Cardiac muscle cell (in vitro differentiated cells and primary cell): ENCODE measurements at regions not wholly inside any gene's neighbourhood (a gene's known extent, or its start where the extent isn't known, plus 50 kb on each side); places are given as distances from the start of the nearest gene placed in this dataset.

Source experiments
- DNase-seq, 2 donors: peaks; one replicate each; pipeline versions ENCODE4 v3.0.0 to v3.0.0-alpha.2; 2010 to 2017; ENCODE audit warnings: low read depth in 1 of 2, low spot score in 1 of 2
- H3K27ac ChIP-seq: fragments of 200-600 bp; sonication (generic); 2 replicates; pipeline ENCODE4 v1.5.1; 2016
- H3K27me3 ChIP-seq: fragments of 200-600 bp; sonication (generic); 2 replicates; pipeline ENCODE4 v1.6.0; 2016; ENCODE audit warnings: control low read depth
- H3K36me3 ChIP-seq: fragments of 200-600 bp; sonication (generic); 2 replicates; pipeline ENCODE4 v1.5.1; 2016; ENCODE audit warnings: control low read depth
- H3K4me1 ChIP-seq: fragments of 200-600 bp; sonication (generic); 2 replicates; pipeline ENCODE4 v1.8.1; 2017; ENCODE audit warnings: low read depth, mild to moderate bottlenecking, mixed run types
- H3K4me3 ChIP-seq: fragments of 200-600 bp; sonication (generic); 2 replicates; pipeline ENCODE4 v1.5.1; 2016; ENCODE audit warnings: mild to moderate bottlenecking
- H3K9me3 ChIP-seq: fragments of 200-600 bp; sonication (generic); 2 replicates; pipeline ENCODE4 v1.5.1; 2017; ENCODE audit warnings: low read depth, mild to moderate bottlenecking, control low read depth
- TF ChIP-seq, protein P1 (sequence below): IDR thresholded peaks from 2 replicates; pipeline ENCODE4 v1.5.1; 2012; ENCODE audit warnings: low read depth, mild to moderate bottlenecking, low read length

DNA sequence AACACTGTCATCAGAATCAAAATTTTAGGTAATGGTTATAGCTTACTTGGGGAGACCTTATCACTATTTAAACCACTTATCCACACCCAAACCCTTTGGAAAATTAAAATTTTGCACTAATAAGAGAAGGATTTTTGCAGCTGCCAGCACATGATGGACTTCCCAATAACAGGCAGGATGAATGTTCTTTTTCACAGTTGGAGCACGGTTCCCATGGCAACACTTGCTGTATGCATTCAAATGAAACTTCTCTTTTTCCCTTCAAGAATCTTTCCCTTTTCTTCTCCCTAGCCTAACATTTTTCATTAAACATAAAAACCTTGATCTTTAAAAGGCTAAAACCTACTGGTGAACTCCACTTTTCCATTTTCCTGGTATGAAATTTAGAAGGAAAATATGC is 768.2 kb downstream of the KCTD8 start:
- no peaks in the 10 kb centered on the region for H3K27me3 ChIP-seq
- H3K36me3 ChIP-seq = no peaks in the 10 kb centered on the region
- no peak overlapping the region for H3K4me3 ChIP-seq
- TF ChIP-seq, protein P1, sequence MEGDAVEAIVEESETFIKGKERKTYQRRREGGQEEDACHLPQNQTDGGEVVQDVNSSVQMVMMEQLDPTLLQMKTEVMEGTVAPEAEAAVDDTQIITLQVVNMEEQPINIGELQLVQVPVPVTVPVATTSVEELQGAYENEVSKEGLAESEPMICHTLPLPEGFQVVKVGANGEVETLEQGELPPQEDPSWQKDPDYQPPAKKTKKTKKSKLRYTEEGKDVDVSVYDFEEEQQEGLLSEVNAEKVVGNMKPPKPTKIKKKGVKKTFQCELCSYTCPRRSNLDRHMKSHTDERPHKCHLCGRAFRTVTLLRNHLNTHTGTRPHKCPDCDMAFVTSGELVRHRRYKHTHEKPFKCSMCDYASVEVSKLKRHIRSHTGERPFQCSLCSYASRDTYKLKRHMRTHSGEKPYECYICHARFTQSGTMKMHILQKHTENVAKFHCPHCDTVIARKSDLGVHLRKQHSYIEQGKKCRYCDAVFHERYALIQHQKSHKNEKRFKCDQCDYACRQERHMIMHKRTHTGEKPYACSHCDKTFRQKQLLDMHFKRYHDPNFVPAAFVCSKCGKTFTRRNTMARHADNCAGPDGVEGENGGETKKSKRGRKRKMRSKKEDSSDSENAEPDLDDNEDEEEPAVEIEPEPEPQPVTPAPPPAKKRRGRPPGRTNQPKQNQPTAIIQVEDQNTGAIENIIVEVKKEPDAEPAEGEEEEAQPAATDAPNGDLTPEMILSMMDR = no peak
- no peak for DNase-seq
- no peak overlapping the region for H3K27ac ChIP-seq
- H3K4me1 ChIP-seq = no peaks in the 10 kb centered on the region
- no peaks in the 10 kb centered on the region for H3K9me3 ChIP-seq

GRCh38 chr4:43682551-43682950 is 766.1 kb downstream of the KCTD8 start:
- Histone ChIP-seq H3K36me3 (no peaks in the 10 kb centered on the region), H3K9me3 (no peaks in the 10 kb centered on the region), H3K4me1 (no peaks in the 10 kb centered on the region), H3K4me3 (no peak overlapping the region), H3K27me3 (no peaks in the 10 kb centered on the region), H3K27ac (no peak overlapping the region)
- TF ChIP-seq, protein P1 = no peak
- DNase-seq = no peak

DNA sequence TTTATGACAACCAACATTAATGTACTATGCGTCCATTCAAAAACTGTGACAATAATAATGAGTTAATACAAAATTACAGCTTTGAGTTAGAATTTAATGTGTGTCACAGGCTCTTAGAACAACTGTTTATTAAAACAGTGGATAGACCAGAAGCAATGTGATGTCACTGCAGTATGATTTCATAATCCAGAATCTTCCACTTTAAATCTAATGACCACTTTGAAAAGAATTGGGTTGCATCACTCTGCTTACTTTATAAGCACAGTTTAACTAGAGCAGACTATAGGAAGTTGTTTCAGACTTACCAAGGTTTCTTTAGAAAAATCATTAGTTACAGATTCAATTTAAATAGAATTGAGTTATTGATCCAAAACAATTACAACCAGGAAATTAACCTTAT is 758.5 kb downstream of the KCTD8 start:
- TF ChIP-seq, protein P1 = no peak
- Histone ChIP-seq H3K27ac (no peak overlapping the region), H3K9me3 (no peaks in the 10 kb centered on the region), H3K4me1 (no peaks in the 10 kb centered on the region), H3K27me3 (no peaks in the 10 kb centered on the region), H3K4me3 (no peak overlapping the region), H3K36me3 (no peaks in the 10 kb centered on the region)
- DNase-seq = no peak

DNA sequence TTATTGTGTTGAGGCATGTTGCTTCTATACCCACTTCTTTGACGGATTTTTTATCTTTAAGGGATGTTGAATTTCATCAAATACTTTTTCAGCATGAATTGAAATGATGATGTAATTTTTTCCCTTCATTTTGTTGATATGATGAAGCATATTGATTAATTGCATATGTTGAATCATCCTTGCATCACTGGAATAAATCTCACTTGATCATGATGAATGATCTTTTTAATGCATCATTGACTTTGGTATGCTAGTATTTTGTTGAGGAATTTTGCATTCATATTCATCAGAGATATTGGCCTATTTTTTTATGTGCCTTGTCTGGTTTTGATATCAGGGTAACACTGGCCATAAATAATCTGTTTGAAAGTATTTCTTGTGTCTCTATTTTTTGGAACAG is 754.7 kb downstream of the KCTD8 start:
- no peaks in the 10 kb centered on the region for H3K9me3 ChIP-seq
- no peaks in the 10 kb centered on the region for H3K4me1 ChIP-seq
- DNase-seq = no peak
- H3K27me3 ChIP-seq = no peaks in the 10 kb centered on the region
- H3K4me3 ChIP-seq = no peak overlapping the region
- no peak overlapping the region for H3K27ac ChIP-seq
- TF ChIP-seq, protein P1 = no peak
- H3K36me3 ChIP-seq = no peaks in the 10 kb centered on the region

DNA sequence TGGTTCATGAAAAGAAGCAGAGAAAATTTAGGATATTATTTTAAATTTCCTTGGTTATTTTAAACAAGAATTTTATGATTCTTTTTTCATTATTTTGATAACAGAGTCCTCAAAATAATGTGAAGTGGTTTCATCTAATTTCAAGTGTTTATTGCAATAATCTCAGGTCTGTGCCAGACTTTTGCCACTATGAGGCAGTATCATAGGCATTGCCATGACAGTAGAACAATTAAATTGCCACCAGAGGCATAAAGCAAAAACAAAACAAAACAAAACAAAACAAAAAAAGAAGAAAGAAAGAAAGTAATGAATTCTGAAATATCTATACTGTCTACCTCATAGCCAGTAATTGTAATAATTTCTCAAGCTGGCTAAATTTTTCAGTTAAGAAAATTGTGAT is 739.2 kb downstream of the KCTD8 start:
- Histone ChIP-seq H3K4me1 (no peaks in the 10 kb centered on the region), H3K4me3 (no peak overlapping the region), H3K27me3 (no peaks in the 10 kb centered on the region), H3K36me3 (no peaks in the 10 kb centered on the region), H3K27ac (no peak overlapping the region), H3K9me3 (no peaks in the 10 kb centered on the region)
- no peak for DNase-seq
- TF ChIP-seq, protein P1 = no peak
